Esophagus (tissue), 2 donors: ENCODE measurements at regions not wholly inside any gene's neighbourhood (a gene's known extent, or its start where the extent isn't known, plus 50 kb on each side); places are given as distances from the start of the nearest gene placed in this dataset.

Experiments used
- H3K27ac ChIP-seq, 2 donors: one replicate each; pipeline ENCODE4 v1.5.1; 2013; ENCODE audit warnings: low read depth in 2 of 2, mild to moderate bottlenecking in 2 of 2, inconsistent platforms in 1 of 2, low read length in 1 of 2, moderate library complexity in 1 of 2
- H3K27me3 ChIP-seq, 2 donors: one replicate each; pipeline ENCODE4 v1.6.1; 2013; ENCODE audit warnings: low read length in 2 of 2, control low read depth in 1 of 2, mild to moderate bottlenecking in 1 of 2; ENCODE audit not compliant: insufficient read depth in 2 of 2, control insufficient read depth in 1 of 2
- H3K36me3 ChIP-seq, 2 donors: one replicate each; pipeline ENCODE4 v1.6.1; 2013; ENCODE audit warnings: low read length in 1 of 2; ENCODE audit not compliant: control insufficient read depth in 2 of 2, insufficient read depth in 2 of 2
- H3K4me1 ChIP-seq, 2 donors: one replicate each; pipeline ENCODE4 v1.6.1; 2013; ENCODE audit warnings: low read length in 1 of 2; ENCODE audit not compliant: control insufficient read depth in 2 of 2, insufficient read depth in 2 of 2
- H3K4me3 ChIP-seq, 2 donors: one replicate each; pipeline ENCODE4 v1.5.1; 2013; ENCODE audit warnings: low read length in 2 of 2, mild to moderate bottlenecking in 2 of 2, low read depth in 1 of 2, moderate library complexity in 1 of 2
- H3K9me3 ChIP-seq, 2 donors: one replicate each; pipeline ENCODE4 v1.6.1; 2013; ENCODE audit warnings: mild to moderate bottlenecking in 2 of 2, low read depth in 1 of 2, low read length in 1 of 2, moderate library complexity in 1 of 2; ENCODE audit not compliant: control insufficient read depth in 2 of 2, insufficient read depth in 1 of 2
- WGBS, 2 donors: extraction: QIAGEN DNeasy Blood & Tissue Kit; methylation state at CpG; one replicate each; pipeline ENCODE4 v1.1.7; 2013; 5-methylcytosine and 5-hydroxymethylcytosine counted together
- donor health status: healthy with polysubstance abuse.
- donor health status: Bipolar disorder and iron deficiency.

- Histone ChIP-seq H3K27me3 (no peaks in the 10 kb centered on the region), H3K9me3 (no peaks in the 10 kb centered on the region), H3K36me3 (no peaks in the 10 kb centered on the region), H3K27ac (no peak overlapping the region), H3K4me1 (no peaks in the 10 kb centered on the region), H3K4me3 (no peak overlapping the region)
- WGBS, 2 donors, result 79 to 81% methylated on average over 1 of the region's 1 CpG
Measured at GRCh38 chr10:112871021-112871420, 79.0 kb upstream of the TCF7L2 start.

GRCh38 chr10:112872728-112873127 lies 77.3 kb upstream of the TCF7L2 start:
- Histone ChIP-seq H3K4me1 (no peaks in the 10 kb centered on the region), H3K36me3 (no peaks in the 10 kb centered on the region), H3K27me3 (no peaks in the 10 kb centered on the region), H3K4me3 (no peak overlapping the region), H3K9me3 (no peaks in the 10 kb centered on the region), H3K27ac (no peak overlapping the region)
- WGBS, 2 donors, result 88 to 91% methylated on average over 1 of the region's 1 CpG

- Histone ChIP-seq H3K36me3 (no peaks in the 10 kb centered on the region), H3K9me3 (no peaks in the 10 kb centered on the region), H3K27me3 (no peaks in the 10 kb centered on the region), H3K4me3 (no peak overlapping the region), H3K4me1 (no peaks in the 10 kb centered on the region), H3K27ac (no peak overlapping the region)
- 79 to 87% methylated on average over 1 of the region's 1 CpG for WGBS, 2 donors
Measured at GRCh38 chr10:112873541-112873940, 76.5 kb upstream of the TCF7L2 start.

- WGBS, 2 donors, result 89 to 90% methylated on average over 4 of the region's 4 CpGs
- Histone ChIP-seq H3K4me1 (no peaks in the 10 kb centered on the region), H3K9me3 (no peaks in the 10 kb centered on the region), H3K4me3 (no peak overlapping the region), H3K27ac (no peak overlapping the region), H3K27me3 (no peaks in the 10 kb centered on the region), H3K36me3 (no peaks in the 10 kb centered on the region)
Measured at GRCh38 chr10:112874982-112875381, 75.1 kb upstream of the TCF7L2 start.

- Histone ChIP-seq H3K4me3 (no peak overlapping the region), H3K27ac (no peak overlapping the region), H3K27me3 (no peaks in the 10 kb centered on the region), H3K4me1 (no peaks in the 10 kb centered on the region), H3K9me3 (no peaks in the 10 kb centered on the region), H3K36me3 (no peaks in the 10 kb centered on the region)
- 46 to 47% methylated on average over 5 of the region's 5 CpGs for WGBS, 2 donors
Measured at GRCh38 chr10:112875476-112876267, 74.4 kb upstream of the TCF7L2 start.

GRCh38 chr10:112880633-112881530 lies 69.2 kb upstream of the TCF7L2 start:
- no peak overlapping the region for H3K4me3 ChIP-seq
- H3K9me3 ChIP-seq, result no peaks in the 10 kb centered on the region
- WGBS, 2 donors, result 82 to 85% methylated on average over 5 of the region's 5 CpGs
- no peaks in the 10 kb centered on the region for H3K4me1 ChIP-seq
- H3K27ac ChIP-seq, result no peak overlapping the region
- no peaks in the 10 kb centered on the region for H3K27me3 ChIP-seq
- H3K36me3 ChIP-seq, result no peaks in the 10 kb centered on the region

- H3K9me3 ChIP-seq, result peaks cover 0 to 2% of the 10 kb centered on the region in 2 donors
- no peaks in the 10 kb centered on the region for H3K27me3 ChIP-seq
- no peak overlapping the region for H3K4me3 ChIP-seq
- H3K4me1 ChIP-seq, result no peaks in the 10 kb centered on the region
- WGBS, 2 donors, result 91 to 95% methylated on average over 5 of the region's 5 CpGs
- H3K27ac ChIP-seq, result no peak overlapping the region
- H3K36me3 ChIP-seq, result no peaks in the 10 kb centered on the region
Measured at GRCh38 chr10:112883360-112884178, 66.5 kb upstream of the TCF7L2 start.

- no peaks in the 10 kb centered on the region for H3K27me3 ChIP-seq
- H3K27ac ChIP-seq, result no peak overlapping the region
- H3K9me3 ChIP-seq, result peaks cover 0 to 2% of the 10 kb centered on the region in 2 donors
- no peaks in the 10 kb centered on the region for H3K4me1 ChIP-seq
- H3K4me3 ChIP-seq, result no peak overlapping the region
- no peaks in the 10 kb centered on the region for H3K36me3 ChIP-seq
Measured at GRCh38 chr10:112884179-112884504, 65.9 kb upstream of the TCF7L2 start.

- Histone ChIP-seq H3K4me1 (no peaks in the 10 kb centered on the region), H3K27ac (no peak overlapping the region), H3K4me3 (no peak overlapping the region), H3K9me3 (peaks cover 0 to 2% of the 10 kb centered on the region in 2 donors), H3K36me3 (no peaks in the 10 kb centered on the region), H3K27me3 (no peaks in the 10 kb centered on the region)
- WGBS, 2 donors, result 84 to 85% methylated on average over 4 of the region's 4 CpGs
Measured at GRCh38 chr10:112886463-112886862, 63.6 kb upstream of the TCF7L2 start.
